VCaP (cell line): ENCODE measurements at regions not wholly inside any gene's neighbourhood (a gene's known extent, or its start where the extent isn't known, plus 50 kb on each side); places are given as distances from the start of the nearest gene placed in this dataset.

Experiments used
- H3K27ac ChIP-seq: fragments of 450-650 bp; 2 replicates; pipeline ENCODE4 v1.5.1; 2017
- TF ChIP-seq, protein P1 (sequence below): fragments of 450-650 bp; conservative IDR thresholded peaks from 2 replicates; pipeline ENCODE4 v1.5.1; 2017; ENCODE audit warnings: mild to moderate bottlenecking, moderate library complexity

DNA sequence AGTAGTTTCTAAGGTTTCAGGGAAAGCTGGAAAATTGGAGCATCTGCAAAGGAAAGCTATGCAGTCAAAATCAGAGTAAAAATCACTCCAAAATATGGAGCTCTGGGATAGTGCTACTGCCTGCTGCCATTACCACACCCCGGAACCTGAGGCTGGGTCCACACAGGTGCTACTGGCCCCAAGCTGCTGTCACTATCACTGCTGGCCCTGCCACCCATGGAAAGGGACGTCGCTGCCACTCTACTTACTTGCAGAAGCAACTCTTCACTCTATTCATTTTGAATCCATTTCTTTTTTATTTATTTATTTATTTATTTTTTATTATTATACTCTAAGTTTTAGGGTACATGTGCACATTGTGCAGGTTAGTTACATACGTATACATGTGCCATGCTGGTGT, 60.3 kb upstream of the RGS18 start:
- TF ChIP-seq, protein P1, sequence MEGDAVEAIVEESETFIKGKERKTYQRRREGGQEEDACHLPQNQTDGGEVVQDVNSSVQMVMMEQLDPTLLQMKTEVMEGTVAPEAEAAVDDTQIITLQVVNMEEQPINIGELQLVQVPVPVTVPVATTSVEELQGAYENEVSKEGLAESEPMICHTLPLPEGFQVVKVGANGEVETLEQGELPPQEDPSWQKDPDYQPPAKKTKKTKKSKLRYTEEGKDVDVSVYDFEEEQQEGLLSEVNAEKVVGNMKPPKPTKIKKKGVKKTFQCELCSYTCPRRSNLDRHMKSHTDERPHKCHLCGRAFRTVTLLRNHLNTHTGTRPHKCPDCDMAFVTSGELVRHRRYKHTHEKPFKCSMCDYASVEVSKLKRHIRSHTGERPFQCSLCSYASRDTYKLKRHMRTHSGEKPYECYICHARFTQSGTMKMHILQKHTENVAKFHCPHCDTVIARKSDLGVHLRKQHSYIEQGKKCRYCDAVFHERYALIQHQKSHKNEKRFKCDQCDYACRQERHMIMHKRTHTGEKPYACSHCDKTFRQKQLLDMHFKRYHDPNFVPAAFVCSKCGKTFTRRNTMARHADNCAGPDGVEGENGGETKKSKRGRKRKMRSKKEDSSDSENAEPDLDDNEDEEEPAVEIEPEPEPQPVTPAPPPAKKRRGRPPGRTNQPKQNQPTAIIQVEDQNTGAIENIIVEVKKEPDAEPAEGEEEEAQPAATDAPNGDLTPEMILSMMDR, result no peak
- H3K27ac ChIP-seq, result no peak overlapping the region

DNA sequence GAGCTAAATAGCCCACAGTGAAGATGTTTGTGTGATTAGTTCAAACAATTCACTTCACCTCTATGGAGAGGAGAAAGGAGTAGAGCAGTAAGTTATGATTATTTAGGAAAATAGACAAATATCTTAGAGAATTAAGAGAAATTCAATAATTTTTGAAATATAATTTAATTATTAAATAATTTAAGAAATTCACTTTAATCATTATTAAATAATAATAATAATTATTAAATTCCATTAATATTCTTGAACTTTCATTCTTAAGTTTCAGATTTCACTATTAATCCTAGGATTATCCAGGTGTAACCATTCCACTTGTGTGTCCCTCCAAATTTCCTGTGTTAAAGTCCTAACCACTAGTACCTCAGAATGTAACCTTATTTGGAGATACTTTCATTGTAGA, 58.9 kb upstream of the RGS18 start:
- TF ChIP-seq, protein P1, result no peak
- no peak overlapping the region for H3K27ac ChIP-seq

DNA sequence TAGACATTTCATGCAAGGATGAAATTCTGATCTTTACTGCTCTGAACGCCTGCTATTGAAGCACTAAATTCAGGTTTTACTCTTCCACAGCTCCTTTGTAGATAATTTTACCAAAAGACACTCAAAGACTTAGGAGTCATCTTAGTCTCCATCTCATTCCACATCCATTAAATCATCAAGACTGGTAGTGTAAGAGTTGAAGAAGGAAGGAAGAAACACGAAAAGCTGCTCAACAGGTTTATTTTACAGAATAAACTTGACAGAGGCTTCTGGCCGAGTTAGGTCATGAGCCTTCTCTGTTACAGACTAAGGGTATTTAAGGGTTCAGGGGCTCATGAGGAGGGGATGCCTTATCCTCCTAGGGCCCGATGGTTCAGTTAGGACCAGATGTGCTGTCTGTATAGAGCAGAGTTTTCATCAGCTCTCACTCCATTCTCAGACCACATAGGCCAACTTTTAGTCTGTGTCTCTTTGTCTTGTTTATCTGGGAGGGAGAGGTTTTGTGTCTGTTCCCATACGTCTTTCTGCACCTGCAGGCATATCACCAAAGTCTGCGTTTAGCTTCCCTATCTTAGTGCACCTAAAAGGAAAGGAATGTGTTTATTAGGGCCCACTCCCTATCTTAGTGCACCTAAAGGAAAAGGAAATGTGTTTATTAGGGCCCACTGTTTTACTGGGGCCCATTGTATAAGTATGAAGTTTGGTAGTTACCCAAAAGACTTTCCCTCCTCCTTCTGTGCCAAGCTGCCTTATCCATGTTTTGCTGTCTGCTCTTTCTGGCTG, 57.4 kb upstream of the RGS18 start:
- TF ChIP-seq, protein P1, result no peak

DNA sequence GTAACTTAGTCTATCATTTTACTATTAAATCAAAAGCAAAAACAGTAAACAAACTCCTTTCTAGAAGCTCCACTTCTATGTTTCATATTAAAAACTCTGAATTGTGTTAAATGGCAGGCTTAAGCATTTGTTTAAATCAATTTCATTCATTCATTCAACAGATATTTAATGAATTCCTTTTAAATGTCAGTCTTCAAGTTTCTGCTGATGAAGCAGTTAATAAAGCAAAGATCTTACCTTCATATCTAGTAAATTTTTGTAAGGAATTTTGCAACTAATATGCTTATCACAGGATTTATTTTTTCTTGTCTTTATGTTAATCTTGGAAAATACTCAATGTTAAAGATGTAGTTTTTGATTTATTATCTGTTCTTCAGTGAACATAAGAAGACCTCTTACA, 54.1 kb upstream of the RGS18 start:
- TF ChIP-seq, protein P1, result no peak
- H3K27ac ChIP-seq, result no peak overlapping the region

More for the DNA sequence above, 57.4 kb upstream of the RGS18 start:
- H3K27ac ChIP-seq, result no peak overlapping the region

DNA sequence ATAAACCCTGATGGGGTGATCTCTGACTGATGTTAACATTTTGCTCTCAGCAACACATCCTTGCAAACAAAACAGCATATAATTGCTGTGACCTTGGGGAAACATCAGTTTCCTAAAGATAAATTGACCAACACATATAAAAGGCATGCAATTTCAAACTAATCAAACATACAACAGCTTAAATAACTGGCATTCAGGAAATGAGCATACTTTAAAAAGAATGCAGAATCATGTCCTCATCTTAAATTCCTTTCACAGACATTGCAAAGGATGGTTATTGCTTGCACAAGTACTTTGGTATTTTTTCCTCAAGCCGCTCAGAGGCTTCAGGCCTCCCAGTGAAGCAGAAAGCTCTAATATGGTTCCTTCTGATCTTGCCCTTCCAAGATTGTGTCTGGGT, 53.4 kb upstream of the RGS18 start:
- H3K27ac ChIP-seq, result no peak overlapping the region
- TF ChIP-seq, protein P1, result no peak

DNA sequence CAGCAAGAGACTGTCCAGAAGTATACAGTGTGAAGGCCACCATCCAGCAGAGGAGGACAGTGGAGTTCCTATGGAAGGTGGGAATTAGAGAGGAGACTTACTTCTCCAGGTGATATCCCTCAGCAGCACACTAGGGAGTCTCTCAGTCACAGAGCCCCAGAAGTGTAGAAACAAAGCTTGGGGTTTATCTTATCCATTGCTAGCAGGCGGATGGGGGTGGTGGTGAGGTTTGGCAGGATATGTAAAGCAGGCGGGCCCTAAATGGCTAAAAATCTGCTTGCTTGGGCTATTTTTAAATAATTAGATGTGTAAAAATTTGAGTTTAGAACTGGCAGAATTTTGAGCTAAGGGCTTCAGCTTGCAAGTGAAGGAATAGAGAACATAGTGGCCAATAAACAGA, 50.1 kb upstream of the RGS18 start:
- no peak overlapping the region for H3K27ac ChIP-seq
- TF ChIP-seq, protein P1, result no peak
